ENCODE measurements at regions not wholly inside any gene's neighbourhood (a gene's known extent, or its start where the extent isn't known, plus 50 kb on each side); places are given as distances from the start of the nearest gene placed in this dataset.

DNA sequence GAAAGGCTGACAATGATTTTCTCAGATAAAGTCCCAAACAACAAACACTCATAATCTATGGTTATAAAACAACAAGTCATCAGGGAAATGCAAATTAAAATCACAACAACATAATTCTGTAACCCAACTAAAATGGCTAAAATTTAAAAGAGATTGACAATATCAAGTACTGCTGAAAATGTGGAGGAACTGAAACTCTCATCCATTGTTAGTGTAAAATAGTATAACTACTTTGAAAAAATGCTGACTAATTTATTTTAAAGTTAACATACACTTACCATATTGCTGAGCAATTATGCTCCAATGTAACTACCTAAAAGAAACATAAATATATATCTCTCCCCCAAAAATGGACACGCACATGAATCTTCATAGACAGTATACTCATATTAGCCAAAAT, 245.9 kb upstream of the SPOPL start:
- TF ChIP-seq, protein P1, sequence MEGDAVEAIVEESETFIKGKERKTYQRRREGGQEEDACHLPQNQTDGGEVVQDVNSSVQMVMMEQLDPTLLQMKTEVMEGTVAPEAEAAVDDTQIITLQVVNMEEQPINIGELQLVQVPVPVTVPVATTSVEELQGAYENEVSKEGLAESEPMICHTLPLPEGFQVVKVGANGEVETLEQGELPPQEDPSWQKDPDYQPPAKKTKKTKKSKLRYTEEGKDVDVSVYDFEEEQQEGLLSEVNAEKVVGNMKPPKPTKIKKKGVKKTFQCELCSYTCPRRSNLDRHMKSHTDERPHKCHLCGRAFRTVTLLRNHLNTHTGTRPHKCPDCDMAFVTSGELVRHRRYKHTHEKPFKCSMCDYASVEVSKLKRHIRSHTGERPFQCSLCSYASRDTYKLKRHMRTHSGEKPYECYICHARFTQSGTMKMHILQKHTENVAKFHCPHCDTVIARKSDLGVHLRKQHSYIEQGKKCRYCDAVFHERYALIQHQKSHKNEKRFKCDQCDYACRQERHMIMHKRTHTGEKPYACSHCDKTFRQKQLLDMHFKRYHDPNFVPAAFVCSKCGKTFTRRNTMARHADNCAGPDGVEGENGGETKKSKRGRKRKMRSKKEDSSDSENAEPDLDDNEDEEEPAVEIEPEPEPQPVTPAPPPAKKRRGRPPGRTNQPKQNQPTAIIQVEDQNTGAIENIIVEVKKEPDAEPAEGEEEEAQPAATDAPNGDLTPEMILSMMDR (conservative IDR thresholded peaks at IDR 0.05): no peak
- Mint-ChIP-seq H3K27ac (no peak overlapping the region), H3K4me1 (no peaks in the 10 kb centered on the region), H3K27me3 (ENCODE audit: low read depth) (no peaks in the 10 kb centered on the region; the same call in 1 of the 2 replicates), H3K36me3 (ENCODE audit: insufficient read depth in 1 of 3, low read depth in 3 of 3) (peaks cover 4 to 16% (median 8%) of the 10 kb centered on the region in 3 experiments; a peak in 6 of 7 replicates), H3K9me3 (peaks cover 5 to 9% of the 10 kb centered on the region in 2 experiments), H3K4me3 (no peak overlapping the region)
- no peak overlapping the region for H2BK20ac ChIP-seq (ENCODE audit: low read depth, low read length, poor library complexity, severe bottlenecking)
- H2BK12ac ChIP-seq (ENCODE audit: insufficient read length, low read depth, low read length): no peak overlapping the region
- H2AFZ ChIP-seq (ENCODE audit: low read length): no peak overlapping the region
- no CpG with 5 or more reads among the region's 1 CpG for WGBS (ENCODE audit: extremely low coverage, insufficient read length, low lambda C conversion rate)
- H3K4me1 ChIP-seq (ENCODE audit: insufficient read depth, low read length): no peaks in the 10 kb centered on the region
- H3K27ac ChIP-seq (ENCODE audit: insufficient read length, low read depth, low read length): no peak overlapping the region
- H3K9me3 ChIP-seq (ENCODE audit: control insufficient read depth, low read depth, low read length): no peaks in the 10 kb centered on the region
- no peak overlapping the region for H3K18ac ChIP-seq (ENCODE audit: insufficient read length, low read depth, low read length)
- H3T11ph ChIP-seq (ENCODE audit: low read length): no peak overlapping the region
- H2AK5ac ChIP-seq (ENCODE audit: insufficient read length, low read length): no peak overlapping the region
- H4K91ac ChIP-seq (ENCODE audit: insufficient read length, low read depth, low read length): no peak overlapping the region
- no peaks in the 10 kb centered on the region for H3K23me2 ChIP-seq (ENCODE audit: insufficient read length, low read depth, low read length, poor library complexity, severe bottlenecking)
- no peak overlapping the region for H2BK5ac ChIP-seq (ENCODE audit: insufficient read length, low read length)
- no peak overlapping the region for H4K5ac ChIP-seq (ENCODE audit: insufficient read length, low read depth, low read length)
- H3K23ac ChIP-seq (ENCODE audit: insufficient read length, low read depth, low read length): no peak overlapping the region
- no peaks in the 10 kb centered on the region for H4K20me1 ChIP-seq (ENCODE audit: control insufficient read depth, insufficient read depth, insufficient read length)
- H3K14ac ChIP-seq (ENCODE audit: insufficient read depth, low read length): no peak overlapping the region
- no peak overlapping the region for H3K4ac ChIP-seq (ENCODE audit: low read depth, low read length)
- H2BK15ac ChIP-seq (ENCODE audit: low read depth, low read length): no peak overlapping the region
- H3K27me3 ChIP-seq (ENCODE audit: insufficient read depth, low read length): no peaks in the 10 kb centered on the region
- no peak overlapping the region for H3K9ac ChIP-seq (ENCODE audit: extremely low read depth, insufficient read length, low read length)
- no peak overlapping the region for H3K56ac ChIP-seq (ENCODE audit: insufficient read length, low read depth, low read length)
- H3K79me1 ChIP-seq (ENCODE audit: insufficient read depth, low read depth, low read length, poor library complexity, severe bottlenecking): no peaks in the 10 kb centered on the region
- DNase-seq: no peak
- H2BK120ac ChIP-seq (ENCODE audit: low read depth, low read length, poor library complexity, severe bottlenecking): no peak overlapping the region
- no peak overlapping the region for H4K8ac ChIP-seq (replicated peaks; ENCODE audit: insufficient read length, low read depth, low read length)
- no peak overlapping the region for H3K4me2 ChIP-seq (ENCODE audit: insufficient read depth, insufficient read length, low read length)
- no peaks in the 10 kb centered on the region for H3K79me2 ChIP-seq (ENCODE audit: insufficient read depth, low read length)

Data from H9 (cell line).